ENCODE measurements at regions not wholly inside any gene's neighbourhood (a gene's known extent, or its start where the extent isn't known, plus 50 kb on each side); places are given as distances from the start of the nearest gene placed in this dataset.

DNA sequence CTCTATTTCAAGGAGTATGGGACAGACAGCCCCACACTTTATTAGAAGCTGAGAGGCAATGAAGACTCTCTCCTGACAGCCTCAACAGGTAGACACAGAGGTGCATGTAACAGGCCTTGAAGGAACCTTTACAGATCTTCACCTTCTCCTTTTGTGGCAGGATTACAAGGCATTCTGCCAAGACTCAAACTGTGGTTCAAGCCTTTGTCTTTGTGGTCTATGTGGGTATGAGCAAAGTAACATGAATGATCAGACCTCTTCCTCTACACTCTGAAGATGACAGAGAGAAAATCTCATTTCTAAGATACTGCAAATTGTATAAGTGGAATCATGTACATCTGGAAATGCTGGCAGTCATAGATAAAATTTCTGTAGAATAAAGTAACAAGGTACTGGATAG is 346.9 kb downstream of the CDH9 start:
- DNase-seq (ENCODE audit: low read depth, low spot score) (no peak), FAIRE-seq (no peak)
- dilution Hi-C loops (cut with MboI; ENCODE audit: extremely low pct_ligation_motif_present, low sequenced_read_pairs) (no loop called here), intact Hi-C loops (cut with micrococcal nuclease) (no loop called here)
- H3K36me3 ChIP-seq (ENCODE audit: control insufficient read depth in 2 of 2, extremely low read depth in 1 of 2, insufficient read depth in 2 of 2, low read length in 2 of 2), result no peaks in the 10 kb centered on the region
- H2AFZ ChIP-seq (ENCODE audit: low read depth, low read length), result no peak overlapping the region
- BruUV-seq (replicated peaks), result no TSS peak
- H3K4me2 ChIP-seq (ENCODE audit: insufficient read depth, low read length), result no peak overlapping the region
- no peak overlapping the region for H3K4me3 ChIP-seq (replicated peaks in 1 of 3; ENCODE audit: insufficient read depth in 1 of 3, low read depth in 1 of 3, low read length in 3 of 3)
- H3K4me1 ChIP-seq (ENCODE audit: control insufficient read depth, extremely low read depth, insufficient read depth, low read length), result no peaks in the 10 kb centered on the region
- no peaks in the 10 kb centered on the region for H3K9me1 ChIP-seq (replicated peaks; ENCODE audit: control insufficient read depth, extremely low read depth, insufficient read depth, low read length)
- H4K20me1 ChIP-seq (replicated peaks; ENCODE audit: control insufficient read depth, extremely low read depth, insufficient read depth, low read length), result no peaks in the 10 kb centered on the region
- H3K27ac ChIP-seq (ENCODE audit: insufficient read depth, low read depth, low read length), result no peak overlapping the region
- ChIA-PET POLR2A (no interaction called here), CTCF (no interaction called here)
- TF ChIP-seq, protein P1, sequence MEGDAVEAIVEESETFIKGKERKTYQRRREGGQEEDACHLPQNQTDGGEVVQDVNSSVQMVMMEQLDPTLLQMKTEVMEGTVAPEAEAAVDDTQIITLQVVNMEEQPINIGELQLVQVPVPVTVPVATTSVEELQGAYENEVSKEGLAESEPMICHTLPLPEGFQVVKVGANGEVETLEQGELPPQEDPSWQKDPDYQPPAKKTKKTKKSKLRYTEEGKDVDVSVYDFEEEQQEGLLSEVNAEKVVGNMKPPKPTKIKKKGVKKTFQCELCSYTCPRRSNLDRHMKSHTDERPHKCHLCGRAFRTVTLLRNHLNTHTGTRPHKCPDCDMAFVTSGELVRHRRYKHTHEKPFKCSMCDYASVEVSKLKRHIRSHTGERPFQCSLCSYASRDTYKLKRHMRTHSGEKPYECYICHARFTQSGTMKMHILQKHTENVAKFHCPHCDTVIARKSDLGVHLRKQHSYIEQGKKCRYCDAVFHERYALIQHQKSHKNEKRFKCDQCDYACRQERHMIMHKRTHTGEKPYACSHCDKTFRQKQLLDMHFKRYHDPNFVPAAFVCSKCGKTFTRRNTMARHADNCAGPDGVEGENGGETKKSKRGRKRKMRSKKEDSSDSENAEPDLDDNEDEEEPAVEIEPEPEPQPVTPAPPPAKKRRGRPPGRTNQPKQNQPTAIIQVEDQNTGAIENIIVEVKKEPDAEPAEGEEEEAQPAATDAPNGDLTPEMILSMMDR (IDR thresholded peaks at IDR 0.05; ENCODE audit: extremely low read depth in 1 of 2, insufficient read depth in 1 of 2, low read depth in 1 of 2, low read length in 2 of 2), result no peak
- TF ChIP-seq POLR2AphosphoS5 (IDR thresholded peaks at IDR 0.05; ENCODE audit: insufficient read depth, low read depth, low read length) (no peak), JUN (IDR thresholded peaks at IDR 0.05; ENCODE audit: borderline replicate concordance, insufficient read depth, insufficient read length, low read depth) (no peak), MYC (IDR thresholded peaks at IDR 0.05; ENCODE audit: low read depth, low read length) (no peak), EZH2 (IDR thresholded peaks at IDR 0.05; ENCODE audit: borderline replicate concordance, low read depth, low read length, severe bottlenecking) (no peak), MAX (IDR thresholded peaks at IDR 0.05; ENCODE audit: insufficient read depth, insufficient read length) (no peak)
- no peaks in the 10 kb centered on the region for H3K27me3 ChIP-seq (ENCODE audit: control insufficient read depth in 2 of 2, insufficient read depth in 2 of 2, low read length in 2 of 2)
- no peaks in the 10 kb centered on the region for H3K79me2 ChIP-seq (ENCODE audit: control insufficient read depth, insufficient read depth, low read length)
- H3K9me3 ChIP-seq (replicated peaks; ENCODE audit: control insufficient read depth, insufficient read depth, low read length), result peaks cover 5% of the 10 kb centered on the region
- H3K9ac ChIP-seq (replicated peaks; ENCODE audit: extremely low read depth, insufficient read depth, low read length), result no peak overlapping the region

- intact Hi-C loops (cut with micrococcal nuclease), result no loop called here
- dilution Hi-C loops (cut with MboI; ENCODE audit: extremely low pct_ligation_motif_present, low sequenced_read_pairs), result no loop called here
- ChIA-PET POLR2A (no interaction called here), CTCF (no interaction called here)
- no peak overlapping the region for H3K4me3 ChIP-seq (replicated peaks in 1 of 3; ENCODE audit: insufficient read depth in 1 of 3, low read depth in 1 of 3, low read length in 3 of 3)
- FAIRE-seq, result no peak
- H3K27me3 ChIP-seq (ENCODE audit: control insufficient read depth in 2 of 2, insufficient read depth in 2 of 2, low read length in 2 of 2), result no peaks in the 10 kb centered on the region
- no peaks in the 10 kb centered on the region for H3K4me1 ChIP-seq (ENCODE audit: control insufficient read depth, extremely low read depth, insufficient read depth, low read length)
- H2AFZ ChIP-seq (ENCODE audit: low read depth, low read length), result no peak overlapping the region
- no peaks in the 10 kb centered on the region for H4K20me1 ChIP-seq (replicated peaks; ENCODE audit: control insufficient read depth, extremely low read depth, insufficient read depth, low read length)
- no peaks in the 10 kb centered on the region for H3K79me2 ChIP-seq (ENCODE audit: control insufficient read depth, insufficient read depth, low read length)
- no peaks in the 10 kb centered on the region for H3K36me3 ChIP-seq (ENCODE audit: control insufficient read depth in 2 of 2, extremely low read depth in 1 of 2, insufficient read depth in 2 of 2, low read length in 2 of 2)
- no peaks in the 10 kb centered on the region for H3K9me1 ChIP-seq (replicated peaks; ENCODE audit: control insufficient read depth, extremely low read depth, insufficient read depth, low read length)
- BruUV-seq (replicated peaks), result no TSS peak
- H3K9ac ChIP-seq (replicated peaks; ENCODE audit: extremely low read depth, insufficient read depth, low read length), result no peak overlapping the region
- H3K9me3 ChIP-seq (replicated peaks; ENCODE audit: control insufficient read depth, insufficient read depth, low read length), result peaks cover 5% of the 10 kb centered on the region
- no peak for TF ChIP-seq EZH2 (IDR thresholded peaks at IDR 0.05; ENCODE audit: borderline replicate concordance, low read depth, low read length, severe bottlenecking)
- no peak for TF ChIP-seq POLR2AphosphoS5 (IDR thresholded peaks at IDR 0.05; ENCODE audit: insufficient read depth, low read depth, low read length)
- TF ChIP-seq MAX (IDR thresholded peaks at IDR 0.05; ENCODE audit: insufficient read depth, insufficient read length), result no peak
- TF ChIP-seq GATA2 (IDR thresholded peaks at IDR 0.05; ENCODE audit: insufficient read depth, insufficient read length, low read depth, low read length), result no peak
- no peak for TF ChIP-seq FOS (IDR thresholded peaks at IDR 0.05; ENCODE audit: borderline replicate concordance, insufficient read depth, low read length)
- TF ChIP-seq POLR2A (IDR thresholded peaks at IDR 0.05; ENCODE audit: low read depth, low read length), result no peak
- H3K4me2 ChIP-seq (ENCODE audit: insufficient read depth, low read length), result no peak overlapping the region
- DNase-seq (ENCODE audit: low read depth, low spot score), result no peak
- H3K27ac ChIP-seq (ENCODE audit: insufficient read depth, low read depth, low read length), result no peak overlapping the region
Measured at GRCh38 chr5:26690511-26690910, 347.9 kb downstream of the CDH9 start.
